ELR (cell line): ENCODE measurements at regions not wholly inside any gene's neighbourhood (a gene's known extent, or its start where the extent isn't known, plus 50 kb on each side); places are given as distances from the start of the nearest gene placed in this dataset.
A peak's percentile ranks its signal among the peaks of the same experiment; 100 is the strongest.

Experiments used
- DNase-seq: peaks from one replicate; pipeline ENCODE4 v3.0.0-alpha.2; 2015; ENCODE audit warnings: low read depth

DNA sequence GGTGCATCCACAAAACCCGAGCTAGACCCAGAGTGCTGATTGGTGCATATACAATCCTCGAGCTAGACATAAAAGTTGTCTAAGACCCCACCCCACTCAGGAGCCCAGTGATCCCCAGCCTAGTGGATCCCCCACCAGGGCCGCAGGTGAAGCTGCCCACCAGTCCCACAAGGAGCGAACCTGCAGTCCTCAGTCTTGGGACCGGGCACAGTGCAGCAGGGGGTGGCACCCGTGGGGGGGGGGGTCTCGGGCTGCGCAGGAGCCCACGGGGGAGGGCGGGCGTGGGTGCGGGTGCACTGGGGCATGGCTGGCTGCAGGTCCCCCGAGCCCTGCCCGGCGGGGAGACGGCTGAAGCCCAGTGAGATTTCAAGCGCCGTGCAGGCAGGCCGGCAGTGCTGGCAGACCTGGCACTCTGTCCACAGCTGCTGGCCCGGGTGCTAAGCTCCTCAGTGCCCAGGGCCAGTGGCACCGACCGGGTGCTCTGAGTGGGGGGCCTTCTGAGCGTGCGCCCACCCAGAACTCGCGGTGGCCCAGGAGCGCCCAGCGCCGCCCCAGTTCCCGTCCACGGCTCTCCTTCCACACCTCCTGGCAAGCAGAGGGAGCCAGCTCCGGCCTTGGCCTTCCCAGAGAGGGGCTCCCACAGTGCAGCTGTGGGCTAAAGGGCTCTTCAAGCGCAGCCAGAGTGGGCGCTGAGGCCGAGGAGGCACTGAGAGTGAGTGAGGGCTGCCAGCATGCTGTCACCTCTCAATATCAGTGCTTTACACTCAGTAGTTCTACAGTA lies 989.1 kb downstream of the FAM181B start:
- no peak for DNase-seq

DNA sequence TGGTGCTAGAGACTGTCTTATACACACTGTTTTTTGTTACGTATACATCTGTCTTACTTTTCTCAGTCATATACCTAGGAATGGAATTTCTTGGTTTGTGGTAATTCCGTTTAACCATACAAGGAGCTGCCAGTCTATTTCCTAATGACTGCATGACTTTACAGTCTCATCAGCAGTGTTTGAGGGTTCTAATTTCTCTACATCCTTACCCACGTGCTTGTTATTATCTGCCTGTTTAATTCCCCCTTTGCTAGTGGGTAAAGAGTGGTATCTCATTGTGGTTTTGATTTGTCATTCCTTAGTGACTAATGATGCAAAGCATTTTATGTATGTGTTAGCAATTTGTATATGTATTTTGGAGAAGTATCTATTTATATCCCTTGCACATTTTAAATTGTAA lies 1008.0 kb downstream of the FAM181B start:
- DNase-seq = no peak

DNA sequence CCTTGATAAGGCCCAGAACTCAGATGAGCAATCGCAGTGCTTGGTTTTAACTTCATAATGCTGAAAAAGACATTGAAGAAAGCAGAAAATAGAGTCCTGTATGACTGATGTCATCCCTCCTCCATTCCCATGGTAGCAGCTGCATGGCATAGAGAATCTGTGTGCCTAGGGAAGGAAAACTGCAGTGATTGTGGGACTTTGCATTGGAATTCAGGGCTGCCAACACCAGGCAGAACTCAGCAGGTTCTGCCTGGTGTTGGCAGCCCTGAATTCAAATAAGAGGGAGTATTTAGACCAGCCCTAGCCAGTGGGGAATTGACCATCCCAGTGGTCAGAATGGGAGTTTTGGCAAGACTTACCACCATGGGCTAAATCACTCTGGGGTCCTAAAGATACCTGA lies 1016.0 kb downstream of the FAM181B start:
- DNase-seq = no peak

DNA sequence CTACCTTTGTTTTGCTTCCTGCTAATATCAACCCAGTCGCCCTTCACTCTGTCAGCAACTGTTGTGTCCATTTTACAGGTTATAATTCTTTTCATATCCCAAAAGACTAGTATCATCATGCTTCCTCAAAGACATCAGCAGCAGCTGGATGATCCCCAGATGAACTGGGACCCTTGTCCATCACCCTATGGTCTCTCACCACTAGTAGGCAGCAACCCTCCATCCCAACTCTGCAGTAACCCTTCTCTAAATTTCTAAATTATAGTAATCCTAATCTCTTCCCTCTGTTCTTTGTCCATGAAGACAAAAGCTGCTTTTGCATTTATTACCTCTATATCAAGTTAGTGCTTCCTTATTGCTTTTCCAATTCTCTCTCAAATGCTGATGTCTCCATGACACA lies 1025.8 kb downstream of the FAM181B start:
- no peak for DNase-seq

DNA sequence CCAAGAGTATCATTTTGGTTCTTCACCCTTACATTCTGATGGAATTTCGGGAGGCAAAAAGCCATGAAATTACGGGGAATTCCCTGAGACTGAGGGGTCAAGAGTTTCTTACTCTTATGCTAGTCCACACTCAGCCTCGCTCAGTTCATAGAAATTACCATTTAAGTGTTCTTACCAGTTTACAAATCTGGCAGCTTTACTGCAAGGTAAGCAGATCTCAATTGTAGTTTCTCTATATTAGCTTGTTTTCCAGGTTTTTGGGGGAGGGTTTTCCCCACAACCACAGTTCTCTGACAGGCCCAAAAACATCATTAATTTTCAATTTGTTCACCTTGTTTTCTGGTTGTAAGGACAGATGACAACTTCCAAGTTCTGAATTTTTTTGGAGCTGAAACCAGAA lies 1028.4 kb downstream of the FAM181B start:
- DNase-seq = no peak

DNA sequence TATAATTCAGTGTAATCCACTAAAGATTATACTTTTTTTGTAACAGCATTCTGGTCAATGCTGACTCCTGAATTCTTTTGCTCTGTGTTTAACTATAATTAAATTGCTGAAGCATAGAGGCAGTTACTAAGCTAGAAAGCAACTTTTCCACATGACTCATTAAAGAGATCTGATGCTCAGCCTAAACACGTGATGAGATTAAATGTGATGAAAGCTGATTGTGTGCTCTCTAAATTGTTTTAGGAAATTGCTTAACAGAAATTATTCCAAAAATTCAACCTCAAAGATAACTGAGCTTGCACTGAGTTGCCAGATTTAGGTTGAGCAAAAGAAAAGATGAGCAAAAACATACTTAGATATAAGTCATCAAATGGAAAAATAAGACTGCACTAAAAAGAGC lies 1033.6 kb downstream of the FAM181B start:
- no peak for DNase-seq

DNA sequence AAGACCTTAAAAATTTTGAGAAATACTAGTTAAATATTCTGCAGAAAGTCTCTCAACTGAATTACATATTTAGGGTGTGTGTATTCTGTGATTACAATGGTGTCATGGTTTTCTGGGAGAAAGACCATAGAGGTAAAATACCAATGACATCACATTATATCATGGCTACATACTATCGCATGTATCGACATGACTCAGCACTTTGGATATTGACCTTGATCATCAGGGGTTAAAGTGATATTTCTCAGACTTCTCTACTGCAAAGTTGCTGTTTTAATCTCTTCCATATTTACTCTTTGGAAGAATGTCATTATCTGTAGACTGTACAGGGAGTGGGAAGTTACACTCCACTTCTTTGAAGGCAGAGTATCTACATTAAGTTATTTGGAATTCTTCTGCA lies 1046.6 kb downstream of the FAM181B start:
- no peak for DNase-seq

DNA sequence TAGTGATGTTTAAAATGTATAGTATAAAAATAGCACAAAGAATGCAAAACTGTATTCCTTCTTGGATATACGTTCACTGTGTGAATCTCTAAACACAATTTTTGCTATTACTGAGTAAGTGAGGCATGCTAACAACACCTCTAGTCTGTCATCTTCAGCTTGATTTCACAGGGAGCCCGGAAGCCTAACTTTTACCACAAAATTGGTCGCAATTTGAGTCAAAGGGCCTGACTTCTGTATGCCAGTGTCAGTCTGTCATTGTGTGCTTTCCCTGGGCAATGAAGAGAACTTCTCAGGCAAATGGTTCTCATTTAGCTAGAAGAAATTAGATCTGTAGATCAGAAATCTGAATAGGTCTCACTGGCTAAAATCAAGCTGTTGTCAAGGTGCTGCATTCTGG lies 1059.5 kb downstream of the FAM181B start:
- no peak for DNase-seq

DNA sequence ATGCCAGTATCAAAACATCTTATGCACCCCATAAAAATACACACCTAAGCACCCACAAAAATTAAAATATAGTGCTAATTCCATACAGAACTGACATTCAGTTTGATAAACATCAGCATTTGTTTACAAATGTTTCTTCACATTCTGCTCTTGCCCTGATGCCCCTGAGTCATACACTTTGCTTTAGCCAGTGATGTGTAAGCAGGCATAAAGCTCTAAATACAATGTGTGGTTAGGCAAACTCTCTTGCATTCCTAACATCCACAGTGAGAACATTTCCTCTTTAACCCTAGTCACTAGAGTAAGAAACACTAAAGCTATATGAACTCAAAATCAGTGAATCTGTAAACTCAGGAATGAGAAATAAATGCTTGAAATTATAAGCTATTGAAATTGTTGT lies 1060.7 kb downstream of the FAM181B start:
- no peak for DNase-seq

DNA sequence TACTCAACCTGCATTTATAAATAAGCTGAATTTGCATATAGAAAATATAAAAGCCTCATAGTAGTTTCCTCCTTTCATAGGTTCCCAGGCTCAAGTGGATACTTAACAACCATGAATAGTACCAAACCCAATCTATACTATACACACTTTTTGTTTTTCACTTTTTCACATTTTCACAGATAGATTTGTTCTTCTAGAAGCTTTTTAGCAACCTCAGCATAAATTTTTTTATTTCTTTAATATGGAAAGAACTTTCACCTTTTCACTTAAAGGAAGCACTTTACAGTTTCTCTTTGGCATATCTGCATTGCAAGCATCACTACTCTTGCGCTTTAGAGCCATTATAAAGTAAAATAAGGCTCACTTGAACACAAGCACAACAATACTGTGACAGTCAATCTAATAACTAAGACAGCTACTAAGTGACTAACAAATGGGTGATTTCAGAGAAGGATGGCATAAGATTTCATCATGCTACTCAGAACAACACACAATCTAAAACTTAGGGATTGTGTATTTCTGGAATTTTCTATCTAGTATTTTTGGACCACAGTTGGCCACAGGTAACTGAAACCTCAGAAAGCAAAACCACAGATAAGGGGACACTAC lies 1063.6 kb downstream of the FAM181B start:
- no peak for DNase-seq

DNA sequence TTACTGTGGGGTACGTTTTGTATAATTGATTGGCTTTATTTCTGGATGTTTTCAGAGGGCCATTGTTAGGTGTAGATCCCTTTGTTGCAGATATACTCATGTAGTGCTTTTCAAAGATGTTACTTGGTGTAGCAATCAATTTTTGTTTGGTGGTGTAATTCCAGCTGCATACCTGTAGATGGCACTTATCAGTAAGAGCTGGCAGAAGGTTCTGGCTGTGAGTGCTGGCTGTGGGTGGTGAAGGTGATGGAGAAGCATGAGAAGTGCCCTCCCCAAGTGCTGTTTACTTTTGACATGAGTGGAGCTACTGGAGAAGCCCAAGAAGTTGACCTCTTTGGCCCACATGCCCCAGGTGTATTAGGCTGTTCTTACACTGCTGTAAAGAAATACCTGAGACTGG lies 1074.9 kb downstream of the FAM181B start:
- peak; percentile 2 for DNase-seq

DNA sequence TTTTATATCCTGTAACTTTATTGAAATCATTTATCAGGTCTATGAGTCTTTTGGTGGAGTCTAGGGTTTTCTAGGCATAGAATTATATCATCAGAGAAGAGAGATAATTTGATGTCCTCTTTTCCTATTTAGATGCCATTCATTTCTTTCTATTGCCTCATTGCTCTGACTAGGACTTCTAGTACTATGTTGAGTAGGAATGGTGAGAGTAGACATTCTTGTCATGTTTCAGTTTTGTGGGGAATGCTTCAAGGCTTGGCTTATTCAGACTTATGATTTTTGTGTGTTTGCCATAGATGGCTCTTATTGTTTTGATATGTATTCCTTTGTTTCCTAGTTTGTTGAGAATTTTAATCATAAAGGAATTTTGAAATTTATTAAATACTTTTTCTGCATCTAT lies 1078.3 kb downstream of the FAM181B start:
- no peak for DNase-seq

DNA sequence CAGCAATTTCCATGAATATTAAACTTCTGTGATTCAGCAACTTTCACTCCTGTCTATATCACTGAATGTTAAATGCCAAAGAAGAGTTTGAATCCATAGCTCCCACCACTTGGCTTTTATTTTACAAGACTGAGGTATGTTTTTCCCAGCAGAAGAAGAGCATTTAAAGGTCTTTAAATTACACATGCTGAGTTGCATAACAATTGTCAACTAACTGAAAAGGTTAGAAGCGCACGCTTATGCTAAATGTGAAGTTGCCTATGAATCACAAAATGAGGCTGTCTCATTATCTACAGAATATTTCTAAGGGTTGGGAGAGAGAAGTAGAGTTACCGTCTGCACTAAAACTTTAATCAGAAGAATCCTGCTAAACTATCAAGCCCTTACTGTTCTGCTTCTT lies 1086.3 kb downstream of the FAM181B start:
- DNase-seq = no peak

DNA sequence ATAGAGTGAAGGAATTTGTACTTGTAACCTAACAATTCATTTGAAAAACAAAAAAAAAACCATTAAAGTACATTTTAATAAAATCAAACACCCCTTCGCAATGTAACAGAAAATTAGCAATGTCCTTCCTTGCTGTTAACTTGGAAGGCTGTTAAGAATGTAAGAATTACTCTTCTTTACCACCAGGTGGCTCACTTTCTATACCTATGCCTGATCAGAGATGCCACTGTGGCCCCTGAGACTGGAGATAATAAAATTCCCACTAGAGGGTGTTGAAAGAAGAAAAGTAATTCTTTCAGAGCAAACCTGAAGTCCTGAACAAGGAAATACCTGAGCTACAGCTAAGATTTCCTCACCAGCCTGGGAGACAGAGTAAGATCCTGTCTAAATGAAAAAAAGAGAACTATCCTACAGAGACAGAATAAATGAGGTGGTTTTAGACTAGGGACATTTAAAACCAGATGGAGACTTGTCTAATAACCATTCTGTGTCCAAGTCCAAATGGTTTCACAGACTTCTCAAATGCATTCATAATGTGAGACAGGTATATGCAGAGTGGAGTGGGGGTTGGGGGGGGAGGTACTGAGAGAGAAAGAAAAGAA lies 1089.3 kb downstream of the FAM181B start:
- DNase-seq = peak; percentile 48

DNA sequence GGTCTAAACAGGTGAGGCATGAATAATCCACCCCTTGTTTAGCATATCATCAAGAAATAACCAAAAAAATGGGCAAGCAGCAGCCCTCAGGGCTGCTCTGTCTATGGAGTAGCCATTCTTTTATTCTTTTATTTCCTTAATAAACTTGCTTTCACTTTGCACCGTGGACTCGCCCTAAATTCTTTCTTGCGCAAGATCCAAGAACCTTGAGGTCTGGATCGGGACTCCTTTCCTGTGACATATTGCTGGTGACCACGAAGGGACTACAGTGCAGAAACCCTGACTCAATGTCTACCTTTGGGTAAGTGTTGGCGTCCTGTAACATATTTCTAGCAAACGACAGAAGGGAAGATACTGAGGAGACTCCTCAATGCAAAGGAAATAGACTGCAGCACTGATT lies 1099.2 kb downstream of the FAM181B start:
- no peak for DNase-seq

DNA sequence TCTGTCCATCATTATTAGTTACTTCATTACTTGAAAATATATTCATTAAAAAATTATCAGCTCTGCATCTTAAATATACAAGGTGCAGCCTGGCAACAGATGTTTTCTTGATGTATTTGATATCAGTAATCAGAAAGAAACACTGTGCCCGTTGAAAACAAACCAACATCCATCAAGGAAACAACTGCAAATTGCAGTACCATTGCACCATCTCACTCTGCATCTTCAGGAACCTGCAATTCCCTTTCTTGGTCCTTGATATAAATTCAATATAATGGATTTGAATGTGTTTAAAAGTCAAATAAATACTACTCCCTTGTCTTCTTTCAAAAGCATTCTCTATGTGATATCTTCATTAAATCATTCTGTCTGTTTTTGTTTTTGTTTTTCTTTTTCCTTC lies 1131.2 kb downstream of the FAM181B start:
- no peak for DNase-seq

DNA sequence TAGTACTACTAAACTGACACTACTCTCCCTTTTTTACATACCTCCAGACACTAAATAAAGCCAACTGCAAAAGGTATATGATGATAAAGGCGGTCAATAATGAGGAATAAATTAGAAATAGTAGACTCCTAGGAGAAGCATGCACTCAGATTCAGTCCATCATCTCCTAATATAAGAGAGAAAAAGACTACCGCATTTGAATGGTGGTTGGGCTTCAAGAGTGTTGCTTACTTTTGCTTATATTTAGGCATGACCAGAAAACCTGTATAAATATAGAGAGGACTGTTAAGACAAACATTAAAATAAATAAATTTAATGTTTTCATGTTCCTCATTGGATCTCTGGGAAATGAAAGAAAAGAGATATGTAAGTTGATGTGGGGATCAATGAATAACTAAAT lies 1137.0 kb downstream of the FAM181B start:
- no peak for DNase-seq

DNA sequence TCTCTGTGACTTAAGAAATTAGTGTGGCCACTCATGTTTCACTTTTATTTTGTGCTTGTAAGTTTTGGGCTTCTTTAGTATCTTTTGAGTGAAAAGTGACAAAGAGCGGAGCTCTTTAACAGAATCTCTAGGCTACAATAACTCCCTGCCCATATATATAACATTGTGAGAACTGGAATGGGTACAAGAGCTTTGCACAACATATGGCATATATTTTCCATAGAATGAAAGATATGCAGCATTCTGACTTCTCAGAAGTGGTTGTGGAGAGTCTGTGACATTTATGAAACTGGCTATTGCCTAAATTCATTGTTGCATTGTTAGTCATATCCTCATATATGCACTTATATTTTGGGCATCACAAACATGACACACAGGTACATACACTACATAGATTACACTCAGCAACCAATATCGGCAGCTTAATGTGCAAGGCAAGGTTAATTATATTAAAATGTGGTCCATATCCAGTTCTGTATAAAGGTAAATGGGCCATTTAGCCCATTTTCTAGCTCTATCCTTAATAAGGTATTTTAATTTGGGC lies 1148.2 kb downstream of the FAM181B start:
- no peak for DNase-seq

DNA sequence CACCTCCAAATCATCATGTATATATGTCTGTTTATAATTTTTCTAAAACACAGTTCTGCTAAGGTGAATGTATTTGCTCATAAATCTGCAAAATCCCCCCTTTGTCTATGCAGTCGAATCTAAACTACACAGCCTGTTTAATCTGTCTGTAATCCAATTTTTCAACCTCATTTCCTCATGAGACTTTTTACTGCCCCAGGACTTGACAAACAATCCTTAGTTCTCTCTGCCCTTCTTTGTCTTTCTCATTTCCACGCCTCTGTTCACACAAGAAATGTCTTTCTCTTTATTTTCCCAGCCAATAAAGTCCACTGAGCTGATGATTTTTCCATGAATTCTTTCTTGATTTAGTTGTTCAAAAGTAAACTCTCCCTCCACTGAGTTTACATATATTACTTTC lies 1154.3 kb downstream of the FAM181B start:
- DNase-seq = no peak

DNA sequence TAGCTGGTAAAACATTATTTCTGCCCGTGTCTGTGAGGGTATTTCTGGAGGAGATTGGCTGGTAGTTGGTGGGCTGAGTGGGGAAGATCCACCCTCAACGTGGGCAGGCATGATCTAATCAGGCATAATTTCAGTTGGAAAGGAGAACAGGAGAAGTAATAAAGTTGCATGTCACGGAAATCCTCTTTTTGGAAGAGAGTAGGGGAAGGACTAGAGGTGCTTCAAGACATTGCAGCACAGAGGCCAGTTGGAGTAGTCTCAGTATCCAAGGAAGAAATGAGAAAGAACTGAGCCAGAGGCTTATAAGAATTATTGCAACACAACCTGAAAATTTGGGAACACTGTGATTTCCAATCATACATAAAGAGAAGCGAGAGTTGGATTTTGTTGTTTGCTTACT lies 1155.1 kb downstream of the FAM181B start:
- no peak for DNase-seq

DNA sequence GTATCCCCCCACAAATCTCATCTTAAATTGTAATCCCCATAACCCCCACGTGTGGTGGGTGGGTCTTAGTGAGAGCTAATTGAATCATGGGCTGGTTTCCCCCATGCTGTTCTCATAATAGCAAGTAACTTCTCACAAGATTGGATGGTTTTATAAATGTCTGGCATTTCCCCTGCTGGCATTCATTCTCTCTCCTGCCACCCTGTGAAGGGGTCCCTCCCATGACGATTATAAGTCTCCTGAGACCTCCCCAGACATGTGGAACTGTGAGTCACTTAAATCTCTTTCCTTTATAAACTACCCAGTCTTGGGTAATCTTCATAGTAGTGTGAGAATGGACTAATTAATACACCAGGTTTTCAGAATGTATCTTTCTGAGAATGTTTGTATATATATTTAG lies 1159.4 kb downstream of the FAM181B start:
- no peak for DNase-seq

DNA sequence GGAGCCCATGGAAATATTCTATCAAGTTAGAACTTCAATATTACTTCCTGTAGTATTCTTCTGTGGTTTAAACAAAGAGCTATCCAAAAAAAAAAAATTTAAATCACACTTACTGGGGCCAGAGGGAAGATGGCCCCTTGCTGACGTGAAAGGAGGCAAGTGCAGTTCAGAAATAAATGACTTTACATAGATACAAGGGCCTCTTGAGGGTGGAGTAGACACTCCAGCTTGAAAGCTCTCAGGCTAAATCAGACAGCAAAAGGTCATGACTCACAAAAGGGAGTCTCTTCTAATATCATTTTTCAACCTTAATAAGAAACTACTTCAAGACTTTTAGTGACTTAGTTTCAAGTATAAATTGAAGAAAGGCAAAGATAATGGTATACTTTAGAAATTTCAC lies 1160.3 kb downstream of the FAM181B start:
- no peak for DNase-seq

DNA sequence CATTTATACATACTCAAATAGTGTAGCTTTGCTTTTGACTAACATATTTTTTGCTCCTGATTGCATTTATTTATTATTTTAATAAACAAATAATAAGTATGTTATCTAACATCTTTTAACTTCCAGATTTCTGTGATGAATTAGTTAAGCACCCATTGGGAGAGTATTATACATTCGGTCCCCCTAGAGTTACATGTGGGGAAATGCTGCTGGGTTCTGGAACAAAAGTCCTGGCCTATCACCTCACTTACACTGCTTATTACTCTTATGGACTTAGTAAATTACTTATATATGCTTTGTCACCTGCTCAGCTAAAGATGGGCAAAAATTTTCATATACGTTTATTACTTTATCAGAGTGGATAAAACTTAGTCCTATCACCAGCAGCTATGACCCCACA lies 1163.0 kb downstream of the FAM181B start:
- no peak for DNase-seq
